HG03097 (cell line): ENCODE measurements at regions not wholly inside any gene's neighbourhood (a gene's known extent, or its start where the extent isn't known, plus 50 kb on each side); places are given as distances from the start of the nearest gene placed in this dataset.
"Not testable (repeated sequence)": the region's sequence is repeated elsewhere in the genome, so short reads cannot be mapped to it uniquely, and the experiment has no call there.

Source experiments
- ATAC-seq: cut with Tn5 transposase; IDR thresholded peaks from one replicate; pipeline ENCODE4 v1.9.1; 2021; ENCODE audit not compliant: unreplicated experiment, low FRiP score

- ATAC-seq, result no peak
These were observed 99.5 kb upstream of the FBXL17 start for GRCh38 chr5:108481355-108481931.

DNA sequence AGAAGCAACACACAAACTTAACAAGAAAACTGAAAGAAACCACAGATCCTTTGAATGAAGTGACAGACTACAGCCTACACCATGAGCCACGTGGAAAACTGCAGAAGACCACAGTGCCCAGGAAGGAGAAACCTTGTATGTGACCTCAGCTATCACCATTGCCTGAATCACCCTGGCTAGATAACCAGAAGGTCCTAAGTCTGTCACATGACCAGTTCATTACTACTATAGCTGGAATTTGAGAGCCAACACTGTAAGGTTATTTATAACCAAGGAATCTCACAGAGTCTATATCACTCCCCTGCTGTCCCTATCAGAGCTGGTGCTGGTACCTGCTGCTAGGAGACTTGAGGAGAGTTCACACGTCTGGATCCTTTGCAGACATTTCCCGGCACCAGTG, 90.3 kb upstream of the FBXL17 start:
- ATAC-seq, result no peak

- no peak for ATAC-seq
These were observed 85.7 kb upstream of the FBXL17 start for GRCh38 chr5:108467563-108467962.

DNA sequence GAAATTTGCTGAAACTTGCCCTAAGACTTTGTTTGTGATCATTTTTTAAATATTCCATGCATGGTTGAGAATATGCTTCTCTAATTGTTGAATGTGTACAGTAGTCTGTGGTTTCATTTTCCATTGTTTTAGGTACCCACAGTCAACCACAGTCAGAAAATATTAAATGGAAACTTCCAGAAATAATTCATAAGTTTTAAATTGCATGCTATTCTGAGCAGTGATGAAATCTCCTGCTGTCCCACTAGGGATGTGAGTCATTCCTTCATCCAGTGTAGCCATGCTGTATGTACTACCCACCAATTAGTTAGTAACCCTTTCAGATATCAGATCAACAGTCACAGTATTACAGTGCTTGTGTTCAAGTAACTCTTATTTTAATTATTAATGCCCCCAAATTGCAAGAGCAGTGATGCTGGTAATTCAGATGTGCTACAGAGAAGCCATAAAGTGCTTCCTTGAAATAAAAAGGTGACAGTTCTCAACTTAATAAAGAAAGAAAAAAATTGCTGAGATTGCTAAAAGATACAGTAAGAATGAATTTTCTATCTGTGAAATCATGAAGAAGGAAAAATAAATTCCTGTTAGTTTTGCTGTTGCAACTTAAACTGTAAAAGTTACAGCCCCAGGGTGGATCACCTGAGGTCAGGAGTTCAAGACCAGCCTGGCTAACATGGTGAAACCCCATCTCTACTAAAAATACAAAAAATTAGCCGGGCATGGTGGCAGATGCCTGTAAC, 79.9 kb upstream of the FBXL17 start:
- no peak for ATAC-seq

- ATAC-seq, result no peak
These were observed 77.9 kb upstream of the FBXL17 start for GRCh38 chr5:108459769-108460168.

DNA sequence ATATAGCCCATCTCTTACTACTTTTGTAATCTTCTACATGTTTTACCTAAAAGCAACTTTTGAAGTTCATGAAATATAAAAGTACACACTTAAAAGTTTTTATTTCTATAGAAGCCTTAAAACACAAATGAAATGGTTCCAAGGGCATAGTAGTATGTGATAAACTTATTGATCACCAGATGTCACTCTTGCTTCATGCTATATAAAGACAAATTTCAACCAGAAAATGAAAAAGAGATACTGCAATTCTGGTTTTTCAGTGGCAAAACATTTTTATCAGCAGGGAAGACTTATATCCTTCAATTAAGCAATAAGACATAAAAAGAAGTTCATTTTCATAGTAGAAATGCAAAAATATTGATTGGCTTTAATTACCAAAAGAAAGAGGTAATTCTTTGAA, 69.4 kb upstream of the FBXL17 start:
- ATAC-seq, result no peak

DNA sequence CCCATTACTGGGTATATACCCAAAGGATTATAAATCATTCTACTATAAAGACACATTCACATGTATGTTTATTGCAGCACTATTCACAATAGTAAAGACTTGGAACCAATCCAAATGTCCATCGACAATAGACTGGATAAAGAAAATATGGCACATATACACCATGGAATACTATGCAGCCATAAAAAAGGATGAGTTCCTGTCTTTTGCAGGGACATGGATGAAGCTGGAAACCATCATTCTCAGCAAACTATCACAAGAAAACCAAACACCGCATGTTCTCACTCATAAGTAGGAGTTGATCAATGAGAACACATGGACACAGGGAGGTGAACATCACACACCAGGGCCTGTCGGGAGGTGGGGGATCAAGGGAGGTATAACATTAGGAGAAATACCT, 62.2 kb upstream of the FBXL17 start:
- ATAC-seq, result not testable (repeated sequence)

GRCh38 chr5:108442063-108442651, 60.3 kb upstream of the FBXL17 start:
- ATAC-seq, result not testable (repeated sequence)

- ATAC-seq, result no peak
These were observed 55.5 kb upstream of the FBXL17 start for GRCh38 chr5:108437425-108437824.

DNA sequence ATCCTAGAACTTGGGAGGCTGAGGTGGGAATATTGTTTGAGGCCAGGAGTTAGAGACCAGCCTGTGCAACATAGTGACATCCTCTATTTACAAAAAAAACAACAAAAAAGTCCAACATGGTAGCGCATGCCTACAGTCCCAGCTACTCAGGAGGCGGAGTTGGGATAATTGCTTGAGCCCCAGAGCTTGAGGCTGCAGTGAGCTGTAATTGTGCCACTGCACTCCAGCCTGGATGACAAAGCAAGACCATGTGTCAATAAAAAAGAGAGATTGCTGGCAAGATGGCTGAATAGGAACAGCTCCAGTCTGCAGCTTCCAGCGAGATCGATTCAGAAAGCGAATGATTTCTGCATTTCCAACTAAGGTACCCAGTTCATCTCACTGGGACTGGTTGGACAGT, 54.8 kb upstream of the FBXL17 start:
- no peak for ATAC-seq

- ATAC-seq, result no peak
These were observed 51.7 kb upstream of the FBXL17 start for GRCh38 chr5:108433600-108433999.

- no peak for ATAC-seq
These were observed 50.1 kb upstream of the FBXL17 start for GRCh38 chr5:108432024-108432423.
